Stimulated activated naive CD4-positive, alpha-beta T cell (primary cell): ENCODE measurements at regions not wholly inside any gene's neighbourhood (a gene's known extent, or its start where the extent isn't known, plus 50 kb on each side); places are given as distances from the start of the nearest gene placed in this dataset.
"Not testable (repeated sequence)": the region's sequence is repeated elsewhere in the genome, so short reads cannot be mapped to it uniquely, and the experiment has no call there.

Experiments used
- DNase-seq, 6 experiments: peaks; one replicate each; lab custom pipeline; 2025; lab: John Stamatoyannopoulos, UW

DNA sequence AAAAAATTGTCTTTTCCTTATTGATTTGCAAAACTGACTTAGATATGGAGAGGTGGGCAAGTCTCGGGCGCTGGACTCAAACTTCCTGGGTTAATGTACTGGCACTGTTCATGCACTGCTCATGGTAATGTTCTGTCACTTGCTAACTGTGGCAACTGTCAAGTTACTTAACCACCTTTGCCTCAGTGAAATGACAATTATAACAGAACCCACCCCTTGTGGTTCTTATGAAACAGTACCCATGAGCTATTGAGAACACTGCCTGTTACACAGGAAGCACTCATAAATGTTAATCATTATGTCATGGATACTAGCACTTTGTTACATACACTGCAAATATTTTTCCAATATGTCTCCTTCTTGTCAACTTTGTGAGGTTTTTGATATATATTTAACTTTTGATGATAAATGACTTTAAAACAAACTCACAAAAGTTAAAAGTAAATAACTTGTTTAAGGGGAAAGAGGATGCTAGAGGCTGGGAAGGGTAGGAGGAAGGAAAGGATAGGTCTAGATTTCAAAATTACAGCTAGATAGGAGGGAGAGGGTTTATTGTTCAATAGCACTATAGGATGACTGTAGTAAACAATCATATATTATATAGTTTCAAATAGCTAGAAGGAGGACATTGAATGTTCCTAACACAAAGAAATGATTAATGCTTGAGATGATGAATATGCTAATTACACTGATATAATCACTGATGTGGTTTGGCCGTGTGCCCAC, 342.5 kb downstream of the ADGRL2 start:
- no peak for DNase-seq

DNA sequence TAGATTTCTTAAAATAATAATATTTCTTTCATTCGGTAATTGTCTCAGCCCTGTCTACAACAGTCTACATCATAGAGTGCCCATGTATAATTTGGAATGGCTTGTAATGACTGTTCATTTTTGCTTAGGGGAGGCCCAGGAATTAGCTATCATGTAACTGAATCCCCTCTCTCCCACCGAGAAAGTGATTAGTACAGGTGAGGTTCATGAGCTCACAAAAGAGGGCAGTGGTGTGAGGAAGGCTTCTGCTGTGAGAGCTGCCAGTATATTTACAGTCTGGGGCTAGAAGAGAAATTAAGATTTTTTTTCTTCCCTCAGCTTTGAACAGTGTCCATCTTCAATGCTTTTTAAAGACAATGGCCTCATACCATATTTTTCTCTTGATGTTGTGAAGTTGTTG, 340.7 kb downstream of the ADGRL2 start:
- no peak for DNase-seq

DNA sequence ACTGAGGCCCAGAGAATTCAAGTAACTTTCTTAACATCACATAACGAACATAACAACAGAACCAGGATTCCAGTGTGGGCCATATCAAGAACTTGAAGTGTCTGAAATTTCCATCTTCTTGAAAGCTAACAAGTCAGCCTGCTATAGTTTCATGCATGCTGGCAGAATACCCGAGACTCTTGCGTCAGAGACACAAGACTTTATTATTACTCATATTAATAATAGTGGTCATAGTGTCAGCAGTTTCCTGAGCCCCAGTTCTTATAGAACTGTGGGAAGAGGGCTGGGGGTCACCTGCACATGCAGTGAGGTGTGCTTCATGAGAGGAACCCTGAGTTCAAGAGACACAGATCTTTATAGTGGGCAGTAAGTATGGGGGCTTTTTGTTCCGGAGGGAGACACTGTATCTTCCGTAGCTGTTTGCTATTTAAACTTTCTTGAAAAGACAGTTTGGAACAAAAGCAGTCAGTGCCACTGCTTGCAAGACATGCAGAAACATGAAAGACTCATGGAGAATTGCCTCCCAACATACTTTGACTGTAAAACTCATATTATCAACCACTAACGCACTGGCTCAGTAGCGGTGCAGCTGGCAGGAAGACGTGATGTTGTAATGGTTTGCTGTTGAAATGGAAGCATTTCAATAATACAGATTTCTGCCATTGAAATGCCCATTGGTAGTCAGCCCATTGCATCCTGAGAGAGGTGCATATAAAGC, 339.2 kb downstream of the ADGRL2 start:
- DNase-seq, result no peak

DNA sequence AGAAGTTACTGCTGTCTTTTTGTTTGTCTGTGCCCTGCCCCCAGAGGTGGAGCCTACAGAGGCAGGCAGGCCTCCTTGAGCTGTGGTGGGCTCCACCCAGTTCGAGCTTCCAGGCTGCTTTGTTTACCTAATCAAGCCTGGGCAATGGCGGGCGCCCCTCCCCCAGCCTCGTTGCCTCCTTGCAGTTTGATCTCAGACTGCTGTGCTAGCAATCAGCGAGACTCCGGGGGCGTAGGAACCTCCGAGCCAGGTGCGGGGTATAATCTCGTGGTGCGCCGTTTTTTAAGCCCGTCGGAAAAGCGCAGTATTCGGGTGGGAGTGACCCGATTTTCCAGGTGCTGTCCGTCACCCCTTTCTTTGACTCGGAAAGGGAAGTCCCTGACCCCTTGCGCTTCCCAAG, 335.6 kb downstream of the ADGRL2 start:
- DNase-seq, result not testable (repeated sequence)

GRCh38 chr1:82125866-82126265, 325.1 kb downstream of the ADGRL2 start:
- DNase-seq, result no peak

- no peak for DNase-seq
These were observed 324.4 kb downstream of the ADGRL2 start for GRCh38 chr1:82125119-82125518.

- DNase-seq, result no peak
These were observed 320.7 kb downstream of the ADGRL2 start for GRCh38 chr1:82121421-82121820.

GRCh38 chr1:82116105-82116504, 315.4 kb downstream of the ADGRL2 start:
- no peak for DNase-seq

- no peak for DNase-seq
These were observed 314.2 kb downstream of the ADGRL2 start for GRCh38 chr1:82114887-82115286.

GRCh38 chr1:82110366-82111254, 309.9 kb downstream of the ADGRL2 start:
- no peak for DNase-seq

GRCh38 chr1:82108843-82109242, 308.1 kb downstream of the ADGRL2 start:
- no peak for DNase-seq

DNA sequence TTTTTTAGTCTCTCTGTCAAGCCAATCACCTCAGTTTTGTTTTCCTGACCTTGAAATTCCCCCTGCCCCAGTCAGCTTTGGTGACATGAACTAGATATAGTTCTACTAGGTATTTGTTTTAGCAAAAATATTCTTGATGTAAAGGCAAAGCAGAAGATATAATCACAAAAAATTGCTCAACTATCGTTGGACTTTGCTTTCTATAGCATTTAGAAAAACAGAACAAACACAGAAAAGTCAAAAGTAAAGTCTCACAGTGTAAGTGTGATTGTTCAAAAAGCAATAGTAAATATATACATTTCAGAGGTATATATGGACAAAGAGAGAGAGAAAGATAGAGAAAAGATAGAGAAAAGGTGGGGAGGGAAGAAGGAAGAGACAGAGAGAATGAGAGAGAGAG, 305.9 kb downstream of the ADGRL2 start:
- no peak for DNase-seq

DNA sequence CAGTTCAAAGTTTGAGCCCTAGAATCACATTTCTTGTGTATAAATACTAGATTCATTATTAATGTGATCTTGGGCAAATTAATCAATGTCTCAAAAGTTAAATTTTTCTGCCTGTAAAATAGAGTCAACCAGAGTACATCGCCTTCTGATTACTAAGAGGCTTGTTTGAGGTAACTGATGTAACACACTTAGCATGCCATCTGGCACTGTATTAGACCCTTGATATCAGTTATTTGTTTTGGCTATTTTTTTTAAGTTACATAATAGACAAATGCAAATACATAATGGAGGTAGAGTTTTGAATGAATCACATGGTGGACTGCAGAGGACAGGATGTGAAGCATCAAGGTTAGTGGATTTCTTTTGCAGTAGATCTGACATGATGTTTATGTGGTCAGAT, 298.4 kb downstream of the ADGRL2 start:
- DNase-seq, result no peak

DNA sequence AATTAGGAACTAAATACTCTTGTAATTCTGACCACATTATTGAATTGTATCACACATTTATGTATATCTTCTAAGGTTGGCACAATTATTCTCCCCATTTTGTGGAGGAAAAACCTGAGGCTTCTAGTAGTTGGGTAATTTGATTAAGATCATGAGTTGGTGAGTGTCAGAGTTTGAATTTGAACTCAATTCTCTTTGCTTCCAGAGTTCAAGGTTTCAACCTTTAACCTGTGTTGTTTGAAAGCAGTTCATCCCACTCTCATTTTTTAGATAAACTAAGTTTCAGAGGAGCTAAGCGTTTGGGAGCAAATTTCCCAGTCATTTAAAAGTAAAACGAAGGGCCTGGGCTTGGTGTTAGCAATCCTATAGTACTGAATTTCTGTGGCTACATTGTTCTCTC, 293.4 kb downstream of the ADGRL2 start:
- DNase-seq, result no peak

GRCh38 chr1:82091729-82092128, 291.0 kb downstream of the ADGRL2 start:
- no peak for DNase-seq

DNA sequence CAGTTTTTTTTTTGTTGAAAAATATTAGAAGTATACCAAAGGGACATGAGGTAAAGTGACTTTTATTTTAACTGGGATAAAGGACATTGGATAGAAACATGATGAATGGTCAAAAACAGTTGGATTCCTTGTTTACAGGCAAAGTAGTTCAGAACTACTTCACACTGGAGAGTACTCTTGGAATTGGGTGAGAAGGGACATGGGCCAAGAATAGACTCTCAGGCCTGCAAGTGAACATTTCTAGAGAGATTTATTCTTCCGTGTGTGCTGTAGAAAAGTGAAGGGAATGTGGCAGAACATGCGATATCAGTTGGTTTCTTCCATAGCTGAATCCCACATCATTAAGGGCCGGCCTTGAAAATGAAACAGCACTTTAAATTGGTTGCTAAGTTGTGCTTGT, 290.5 kb downstream of the ADGRL2 start:
- DNase-seq, result no peak

- DNase-seq, result no peak
These were observed 289.4 kb downstream of the ADGRL2 start for GRCh38 chr1:82090104-82090503.

DNA sequence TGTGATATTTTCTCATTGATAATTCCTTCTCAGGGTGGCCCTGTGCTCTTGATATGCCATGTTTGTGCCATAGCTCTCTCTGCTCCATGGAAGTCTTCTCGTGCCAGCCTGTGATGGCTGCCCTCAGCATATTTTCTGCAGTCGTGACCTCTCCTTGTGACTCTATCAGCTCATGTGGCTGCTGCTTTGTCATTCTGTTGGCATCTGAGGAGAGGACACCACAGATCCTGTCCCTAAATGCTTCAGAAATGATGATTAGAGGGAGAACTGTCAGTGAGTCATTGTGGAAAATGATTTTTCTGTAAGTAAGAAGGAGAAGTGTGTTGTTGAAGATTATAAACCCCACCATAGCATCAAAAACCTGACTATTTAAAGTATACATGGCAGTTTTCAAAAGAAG, 286.0 kb downstream of the ADGRL2 start:
- DNase-seq, result no peak

DNA sequence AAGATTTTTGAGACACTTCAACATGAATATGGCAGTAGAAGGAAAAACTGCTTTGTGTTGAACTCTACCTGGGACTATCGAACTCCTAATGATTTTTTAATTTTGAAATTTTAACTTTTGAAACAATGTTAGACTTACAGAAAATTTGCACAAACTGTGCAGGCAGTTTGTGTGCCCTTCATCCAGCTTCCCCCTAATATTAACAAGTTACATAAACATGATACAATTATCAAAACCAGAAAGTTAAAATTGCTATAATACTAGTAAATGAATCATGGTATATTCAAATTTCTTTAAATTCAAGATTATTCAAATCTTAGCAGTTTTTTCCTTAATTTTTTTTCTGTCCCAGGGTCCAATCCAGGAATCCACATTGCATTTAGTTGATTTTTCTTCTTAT, 278.9 kb downstream of the ADGRL2 start:
- no peak for DNase-seq

DNA sequence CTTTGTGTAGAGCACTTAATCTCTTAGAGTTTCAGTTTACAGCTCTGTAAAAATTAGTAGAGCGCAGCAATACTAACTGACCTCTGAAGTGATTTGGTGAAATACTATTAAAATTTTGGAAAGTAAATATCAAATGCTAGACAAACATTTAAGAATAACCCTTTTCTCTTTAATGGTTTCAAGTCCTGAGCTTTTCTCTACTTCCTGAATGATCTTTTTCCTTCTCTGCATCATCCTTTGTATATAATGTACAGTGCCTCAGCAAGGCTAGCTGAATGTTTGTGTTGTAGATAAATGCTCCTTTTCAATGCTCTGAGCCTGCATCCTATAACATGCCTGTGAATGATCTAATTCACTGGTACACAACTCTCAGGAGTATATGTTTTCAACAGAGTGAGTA, 272.9 kb downstream of the ADGRL2 start:
- no peak for DNase-seq

- DNase-seq, result no peak
These were observed 272.3 kb downstream of the ADGRL2 start for GRCh38 chr1:82073071-82073470.

- DNase-seq, result no peak
These were observed 265.2 kb downstream of the ADGRL2 start for GRCh38 chr1:82065916-82066315.

GRCh38 chr1:82064691-82065090, 264.0 kb downstream of the ADGRL2 start:
- DNase-seq, result no peak
